ENCODE measurements at regions not wholly inside any gene's neighbourhood (a gene's known extent, or its start where the extent isn't known, plus 50 kb on each side); places are given as distances from the start of the nearest gene placed in this dataset.

- DNase-seq: peak; percentile 23
These were observed 83.6 kb upstream of the CACUL1 start for GRCh38 chr10:118838364-118838763.

- no peak for DNase-seq
These were observed 84.6 kb upstream of the CACUL1 start for GRCh38 chr10:118839348-118839747.

GRCh38 chr10:118840071-118840775, 85.5 kb upstream of the CACUL1 start:
- peak; percentile 49 for DNase-seq

- DNase-seq: no peak
These were observed 86.2 kb upstream of the CACUL1 start for GRCh38 chr10:118840776-118841468.

GRCh38 chr10:118841881-118842605, 87.3 kb upstream of the CACUL1 start:
- no peak for DNase-seq

GRCh38 chr10:118842843-118843624, 88.3 kb upstream of the CACUL1 start:
- DNase-seq: no peak

- DNase-seq: no peak
These were observed 89.0 kb upstream of the CACUL1 start for GRCh38 chr10:118843647-118844265.

- DNase-seq: no peak
These were observed 90.2 kb upstream of the CACUL1 start for GRCh38 chr10:118844731-118845521.

GRCh38 chr10:118845776-118846175, 91.0 kb upstream of the CACUL1 start:
- no peak for DNase-seq

GRCh38 chr10:118850418-118851061, 95.8 kb upstream of the CACUL1 start:
- DNase-seq: peak; percentile 68

- DNase-seq: peak; percentile 80
These were observed 96.6 kb upstream of the CACUL1 start for GRCh38 chr10:118851062-118852035.

- DNase-seq: no peak
These were observed 99.1 kb upstream of the CACUL1 start for GRCh38 chr10:118853916-118854315.

- DNase-seq: no peak
These were observed 101.3 kb upstream of the CACUL1 start for GRCh38 chr10:118856106-118856505.

- no peak for DNase-seq
These were observed 111.4 kb upstream of the CACUL1 start for GRCh38 chr10:118865998-118866693.

- DNase-seq: no peak
These were observed 113.0 kb upstream of the CACUL1 start for GRCh38 chr10:118867768-118868167.

GRCh38 chr10:118868589-118868988, 113.8 kb upstream of the CACUL1 start:
- DNase-seq: no peak

- DNase-seq: peak; percentile 73
These were observed 115.9 kb upstream of the CACUL1 start for GRCh38 chr10:118870467-118871243.

GRCh38 chr10:118871244-118871865, 116.6 kb upstream of the CACUL1 start:
- no peak for DNase-seq

All from MV-4-11 (cell line).